ENCODE measurements at regions not wholly inside any gene's neighbourhood (a gene's known extent, or its start where the extent isn't known, plus 50 kb on each side); places are given as distances from the start of the nearest gene placed in this dataset.
"Not testable (repeated sequence)": the region's sequence is repeated elsewhere in the genome, so short reads cannot be mapped to it uniquely, and the experiment has no call there.

DNA sequence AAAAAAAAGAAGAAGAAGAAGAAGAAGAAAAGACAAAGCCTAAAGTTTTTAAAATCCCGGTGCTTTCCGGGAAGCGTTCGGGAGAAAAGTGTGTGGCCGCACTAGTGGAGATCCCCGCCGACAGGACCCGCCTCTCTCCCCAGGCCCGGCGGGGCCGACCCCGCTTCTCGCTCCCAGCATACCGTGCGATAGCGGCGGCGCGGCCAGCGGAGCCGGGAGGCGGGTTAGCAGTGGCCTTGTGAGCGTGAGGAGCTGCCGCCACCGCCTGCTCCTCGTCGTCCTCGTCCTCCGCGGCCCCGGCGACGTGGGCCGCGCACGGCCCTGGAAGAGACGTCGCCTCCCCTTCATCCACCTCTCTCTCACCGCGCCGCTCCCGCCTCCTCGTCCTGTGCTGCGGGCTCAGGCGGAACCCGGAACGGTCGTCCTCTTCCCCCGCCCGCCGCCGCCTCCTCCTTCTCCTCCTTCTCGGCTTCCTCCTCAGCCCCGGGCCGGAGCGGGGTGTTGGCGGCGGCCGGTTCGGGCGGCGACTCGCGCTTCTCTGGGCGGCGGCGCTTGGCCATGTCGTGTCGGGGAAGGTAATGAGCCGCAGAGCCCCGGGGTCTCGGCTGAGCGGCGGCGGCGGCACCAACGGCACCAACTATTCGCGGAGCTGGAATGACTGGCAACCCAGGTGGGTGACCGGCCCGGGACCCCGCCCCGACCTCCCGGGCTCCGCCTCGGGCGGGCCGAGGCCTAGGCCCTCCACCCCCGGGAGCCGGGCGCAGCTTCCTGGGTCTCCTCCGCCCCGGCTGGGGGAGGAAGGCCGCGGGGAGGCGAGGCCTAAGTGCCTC is 62.6 kb upstream of the CDR2 start:
- DNase-seq (ENCODE audit: low spot score): peak; percentile 63

DNA sequence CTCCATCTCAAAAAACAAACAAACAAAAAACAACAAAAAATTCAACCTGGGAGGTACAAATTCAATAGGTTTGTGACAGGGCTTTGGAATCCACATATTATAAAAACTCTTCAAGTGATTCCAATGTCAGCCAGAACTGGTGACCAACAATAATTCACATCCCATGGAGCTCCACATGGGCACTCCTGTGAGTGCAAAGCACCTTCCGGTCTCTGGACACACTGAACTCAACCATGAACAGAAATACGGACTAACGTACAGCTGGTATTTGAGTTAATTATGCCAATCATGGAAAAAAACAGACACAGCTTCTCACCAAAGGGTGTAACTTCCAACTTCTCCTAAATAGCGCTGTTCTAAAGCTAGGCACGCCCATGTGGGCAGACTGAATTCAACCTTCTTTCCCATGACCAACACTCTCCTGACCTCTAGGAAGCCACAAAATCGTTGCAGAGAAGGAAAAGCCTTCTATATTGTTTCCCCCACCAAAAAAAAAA is 62.0 kb upstream of the CDR2 start:
- not testable (repeated sequence) for DNase-seq (ENCODE audit: low spot score)

DNA sequence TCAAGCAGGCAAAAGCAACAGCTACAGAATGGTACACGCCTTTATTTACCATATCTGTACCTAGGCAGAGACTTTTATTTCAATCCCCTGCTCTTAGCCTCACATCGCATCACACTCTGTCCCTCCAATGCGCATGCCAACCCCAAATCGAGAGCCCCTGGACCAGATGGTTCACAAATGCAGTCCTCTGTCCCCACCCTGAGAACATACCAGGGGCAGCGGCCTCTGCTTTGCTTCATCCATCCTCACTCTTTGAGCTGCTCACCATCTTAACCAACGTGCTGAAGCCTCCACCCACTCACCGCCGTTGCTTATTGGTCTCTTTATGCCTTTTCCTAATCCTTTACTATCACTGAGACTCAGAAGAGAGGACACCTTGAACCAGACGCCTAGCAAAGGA is 56.9 kb upstream of the CDR2 start:
- DNase-seq (ENCODE audit: low spot score): not testable (repeated sequence)

DNA sequence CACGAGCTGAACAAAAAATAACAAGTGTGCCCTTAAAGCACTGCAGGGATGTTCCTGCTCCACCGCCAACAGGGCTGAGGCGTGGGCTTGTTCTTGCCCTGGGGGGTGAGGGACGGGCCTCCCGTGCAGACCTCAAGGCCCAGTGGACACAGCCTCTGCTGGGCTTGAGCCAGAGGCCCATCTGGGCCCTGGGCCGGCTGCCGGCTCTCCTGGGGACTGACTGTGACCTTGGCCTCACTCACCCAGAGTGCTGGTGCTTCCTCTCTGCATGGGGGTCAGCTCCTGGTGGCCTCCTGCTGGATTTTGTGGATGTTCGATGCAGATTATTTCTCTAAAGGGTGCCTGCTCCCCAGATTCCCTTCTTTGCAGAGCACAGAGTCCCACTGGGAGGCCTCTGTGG is 54.2 kb upstream of the CDR2 start:
- no peak for DNase-seq (ENCODE audit: low spot score)

DNA sequence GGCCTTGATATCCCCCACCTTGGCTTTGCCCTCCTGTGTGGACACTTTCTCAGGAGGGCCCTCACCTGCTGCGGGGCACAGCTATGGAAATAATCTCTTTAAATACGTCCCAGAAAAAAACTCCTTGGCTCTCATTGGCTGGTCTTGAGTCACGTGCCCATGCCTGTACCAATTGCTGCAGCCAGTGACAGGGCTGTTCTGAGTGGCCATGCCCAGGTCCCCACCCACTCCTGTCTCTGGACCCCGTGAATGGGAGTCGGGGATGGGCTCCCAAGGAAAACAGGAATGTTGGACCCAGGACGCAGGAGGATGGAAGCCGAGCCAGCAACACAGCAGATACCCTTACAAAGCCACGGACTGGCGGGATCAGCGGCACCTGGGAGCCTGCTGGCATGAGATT is 53.1 kb upstream of the CDR2 start:
- DNase-seq (ENCODE audit: low spot score): no peak

DNA sequence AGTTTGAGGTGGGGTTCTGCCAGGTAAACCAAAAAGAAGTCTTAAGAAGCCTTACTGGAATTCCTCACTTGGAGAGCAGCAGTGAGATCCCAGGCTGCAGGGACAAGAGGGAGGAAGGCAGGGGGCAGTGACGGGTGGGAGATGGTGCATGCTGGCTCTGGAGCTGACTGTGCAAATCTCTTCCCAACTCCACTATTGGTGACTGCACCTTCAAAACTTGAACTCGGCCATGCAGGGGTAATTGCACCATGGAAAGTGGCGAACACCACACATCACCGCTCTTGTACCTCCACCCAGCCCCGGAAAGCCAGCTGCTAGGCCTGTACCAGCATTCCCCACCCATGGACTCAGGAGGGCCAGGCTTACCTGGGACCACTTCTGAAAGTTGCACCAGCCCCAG is 51.4 kb upstream of the CDR2 start:
- DNase-seq (ENCODE audit: low spot score): no peak

DNA sequence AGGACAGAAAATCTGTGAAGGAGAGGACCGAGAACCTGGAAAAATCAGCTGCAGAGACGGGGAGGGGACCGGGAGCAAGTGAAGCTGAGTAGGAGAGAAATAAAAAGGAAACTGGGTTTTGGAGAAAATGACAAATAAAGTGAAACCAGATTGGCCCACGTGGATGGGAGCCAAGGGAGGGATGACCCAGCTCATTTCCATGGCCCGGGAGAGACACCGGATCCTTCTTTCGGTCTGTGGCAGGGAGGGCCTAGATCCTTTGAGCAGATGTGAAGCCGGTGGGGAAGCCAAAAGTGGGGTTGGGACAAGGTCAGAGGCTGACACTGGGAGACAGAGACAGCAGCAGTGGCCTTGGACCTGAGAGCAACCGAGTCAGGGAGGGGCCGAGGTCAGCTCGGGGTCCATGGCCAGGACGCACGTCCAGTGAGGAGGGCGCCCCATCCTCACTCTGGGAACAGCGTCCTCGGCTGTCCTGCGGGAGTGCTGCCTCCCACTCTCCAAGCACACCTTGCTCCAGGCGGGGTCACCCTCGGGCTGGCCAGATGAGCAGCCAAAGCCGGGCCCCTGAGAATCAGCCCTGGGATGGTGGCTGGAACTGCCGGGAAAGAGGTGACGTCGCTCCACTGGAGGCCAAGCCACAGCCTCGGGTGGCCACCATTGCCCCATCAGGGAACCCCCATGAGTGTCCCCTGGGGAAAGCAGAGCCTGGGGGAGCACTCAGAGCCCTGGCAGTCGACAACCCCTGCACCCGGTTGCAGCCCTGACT is 50.8 kb upstream of the CDR2 start:
- peak; percentile 53 for DNase-seq (ENCODE audit: low spot score)

DNA sequence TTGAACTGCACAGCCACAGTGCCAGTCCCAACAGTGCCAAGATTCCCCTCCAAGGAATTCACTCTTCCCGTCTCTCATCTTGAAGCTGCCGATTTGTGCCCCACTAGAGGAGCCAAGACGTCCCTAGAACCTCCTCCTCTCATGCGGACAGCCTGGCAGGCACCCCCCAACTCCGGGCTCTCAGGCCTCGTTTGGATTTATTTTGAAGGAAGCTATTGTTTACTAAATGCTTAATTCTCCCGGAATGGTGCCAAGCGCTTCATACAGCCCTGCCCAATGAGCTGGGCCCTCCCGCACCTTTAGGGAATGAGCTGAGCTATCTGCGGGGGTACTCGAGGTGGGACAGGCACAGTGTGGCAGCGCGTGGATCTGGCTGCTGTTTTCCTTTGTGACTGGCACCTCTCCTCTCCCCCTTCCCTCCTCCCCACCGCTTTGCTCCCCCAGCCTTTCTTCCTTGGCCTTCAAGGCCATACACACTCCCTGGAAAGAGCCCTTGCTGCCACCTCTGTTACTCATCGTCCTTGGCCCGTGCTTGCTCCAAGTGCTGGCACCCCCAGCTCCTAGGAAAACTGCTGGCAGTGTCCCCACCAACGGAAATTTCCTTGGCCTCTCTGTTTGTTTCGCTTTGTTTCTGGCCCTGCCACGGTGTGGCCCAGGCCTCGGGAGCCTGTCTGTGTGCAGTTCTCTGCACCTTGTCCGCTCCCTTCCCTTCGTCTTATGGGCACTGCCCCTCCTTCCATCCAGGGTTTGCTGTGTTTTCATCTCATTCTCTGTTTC is 49.9 kb upstream of the CDR2 start:
- no peak for DNase-seq (ENCODE audit: low spot score)
